Endothelial cell of umbilical vein (primary cell): ENCODE measurements at regions not wholly inside any gene's neighbourhood (a gene's known extent, or its start where the extent isn't known, plus 50 kb on each side); places are given as distances from the start of the nearest gene placed in this dataset.

Source experiments
- BruUV-seq: library from RNA; stranded (reverse); fragments of 400-500 nt; replicated peaks from 2 replicates; lab custom pipeline; 2021; lab: Mats Ljungman, UMichigan
- CTCF ChIA-PET: fragments of 300-600, 350-600 bp; sonication (Branson Sonifier 250); formaldehyde crosslinking; loops from one replicate; lab custom pipeline; 2021; ENCODE audit warnings: antibody characterized with exemption, inconsistent platforms; lab: Charles Lee
- POLR2A ChIA-PET: fragments of 300-600, 350-600 bp; sonication (Branson Sonifier 250); formaldehyde crosslinking; loops from one replicate; lab custom pipeline; 2021; ENCODE audit warnings: antibody characterized with exemption, inconsistent platforms; lab: Charles Lee
- DNase-seq: peaks from one replicate; pipeline ENCODE4 v3.0.0-alpha.2; 2011; ENCODE audit warnings: low read depth, low spot score
- FAIRE-seq: peaks from 2 replicates; lab custom pipeline; 2011; peaks lifted over from hg19 to GRCh38; lab: Jason Lieb, UNC
- H2AFZ ChIP-seq: 2 replicates; pipeline ENCODE4 v1.6.0; 2012; ENCODE audit warnings: low read depth, low read length, control low read depth, inconsistent platforms
- H3K27ac ChIP-seq: 2 replicates; pipeline ENCODE4 v1.5.1; 2011; ENCODE audit warnings: low read depth, mild to moderate bottlenecking, control low read depth, low read length, moderate library complexity; ENCODE audit not compliant: insufficient read depth
- H3K27me3 ChIP-seq, 2 experiments: 2 replicates each; pipeline versions ENCODE4 v1.6.0 to v1.6.1; 2011; ENCODE audit warnings: low read length in 2 of 2, mixed read lengths in 1 of 2; ENCODE audit not compliant: control insufficient read depth in 2 of 2, insufficient read depth in 2 of 2
- H3K36me3 ChIP-seq, 2 experiments: 2 replicates in 1 of 2; 3 replicates in 1 of 2; pipeline ENCODE4 v1.5.1; 2011; ENCODE audit warnings: low read length in 2 of 2, mild to moderate bottlenecking in 1 of 2, moderate library complexity in 1 of 2; ENCODE audit not compliant: control insufficient read depth in 2 of 2, insufficient read depth in 2 of 2; ENCODE audit errors: extremely low read depth in 1 of 2
- H3K4me1 ChIP-seq: 3 replicates; pipeline ENCODE4 v1.5.1; 2011; ENCODE audit warnings: mild to moderate bottlenecking, low read length; ENCODE audit not compliant: control insufficient read depth, insufficient read depth; ENCODE audit errors: extremely low read depth
- H3K4me2 ChIP-seq: 2 replicates; pipeline ENCODE4 v1.6.1; 2011; ENCODE audit warnings: low read length, control low read depth, mixed read lengths; ENCODE audit not compliant: insufficient read depth
- H3K4me3 ChIP-seq, 3 experiments: fragments of 200-600 bp in 1 of 3; sonication (generic), shearing (Covaris generic) in 1 of 3; replicated peaks in 1 of 3; 2 replicates each; pipeline ENCODE4 v1.5.1; 2011 to 2016; ENCODE audit warnings: control low read depth in 3 of 3, low read length in 3 of 3, mild to moderate bottlenecking in 2 of 3, inconsistent platforms in 1 of 3, low read depth in 1 of 3, moderate library complexity in 1 of 3; ENCODE audit not compliant: insufficient read depth in 1 of 3
- H3K79me2 ChIP-seq: 2 replicates; pipeline ENCODE4 v1.6.0; 2012; ENCODE audit warnings: low read length, inconsistent platforms; ENCODE audit not compliant: control insufficient read depth, insufficient read depth
- H3K9ac ChIP-seq: replicated peaks from 2 replicates; pipeline ENCODE3; 2011; ENCODE audit warnings: low read length, control low read depth; ENCODE audit not compliant: insufficient read depth; ENCODE audit errors: extremely low read depth
- H3K9me1 ChIP-seq: replicated peaks from 3 replicates; pipeline ENCODE4 v1.6.0; 2011; ENCODE audit warnings: mild to moderate bottlenecking, low read length; ENCODE audit not compliant: control insufficient read depth, insufficient read depth; ENCODE audit errors: extremely low read depth
- H3K9me3 ChIP-seq: replicated peaks from 2 replicates; pipeline ENCODE4 v1.5.1; 2012; ENCODE audit warnings: low read length, inconsistent platforms; ENCODE audit not compliant: control insufficient read depth, insufficient read depth
- H4K20me1 ChIP-seq: replicated peaks from 2 replicates; pipeline ENCODE3; 2011; ENCODE audit warnings: mild to moderate bottlenecking, low read length; ENCODE audit not compliant: control insufficient read depth, insufficient read depth; ENCODE audit errors: extremely low read depth
- EZH2 ChIP-seq: IDR thresholded peaks from 2 replicates; pipeline ENCODE4 v1.6.1; 2012; ENCODE audit warnings: borderline replicate concordance, low read depth, mild to moderate bottlenecking, moderate library complexity, low read length, inconsistent platforms; ENCODE audit not compliant: severe bottlenecking
- FOS ChIP-seq: IDR thresholded peaks from 2 replicates; pipeline ENCODE4 v1.6.1; 2011; ENCODE audit warnings: mild to moderate bottlenecking, low read length, moderate library complexity, borderline replicate concordance; ENCODE audit not compliant: insufficient read depth
- GATA2 ChIP-seq: IDR thresholded peaks from 2 replicates; pipeline ENCODE4 v1.7.0; 2011; ENCODE audit warnings: low read depth, mild to moderate bottlenecking, moderate library complexity, mixed read lengths, low read length; ENCODE audit not compliant: insufficient read length, insufficient read depth
- JUN ChIP-seq: IDR thresholded peaks from 2 replicates; pipeline ENCODE4 v1.6.1; 2011; ENCODE audit warnings: borderline replicate concordance, low read depth; ENCODE audit not compliant: insufficient read length, insufficient read depth
- MYC ChIP-seq: IDR thresholded peaks from one replicate; pipeline ENCODE4 v1.6.1; 2011; ENCODE audit warnings: mild to moderate bottlenecking, low read depth, low read length
- POLR2A ChIP-seq: IDR thresholded peaks from 2 replicates; pipeline ENCODE4 v1.6.1; 2012; ENCODE audit warnings: low read depth, mild to moderate bottlenecking, control low read depth, low read length
- POLR2AphosphoS5 ChIP-seq: IDR thresholded peaks from 2 replicates; pipeline ENCODE4 v1.6.1; 2012; ENCODE audit warnings: low read depth, mild to moderate bottlenecking, control low read depth, low read length, moderate library complexity; ENCODE audit not compliant: insufficient read depth
- dilution Hi-C: fragments of 300-500 bp; cut with MboI; formaldehyde crosslinking; loops from one replicate; pipeline ENCODE4 v1.15.0; 2019; ENCODE audit warnings: low sequenced_read_pairs; ENCODE audit not compliant: extremely low pct_ligation_motif_present
- intact Hi-C: fragments of 100-400 bp; cut with micrococcal nuclease; formaldehyde crosslinking; loops from one replicate; pipeline ENCODE4 v1.10.0; 2022
- TF ChIP-seq, protein P1 (sequence below): IDR thresholded peaks from 2 replicates; pipeline ENCODE4 v1.6.1; 2011; ENCODE audit not compliant: insufficient read depth, insufficient read length
- TF ChIP-seq, protein P2 (sequence below), 2 donors: IDR thresholded peaks; 1 replicate in 1 of 2; 2 replicates in 1 of 2; pipeline ENCODE4 v1.5.1; 2011; ENCODE audit warnings: low read length in 2 of 2, mild to moderate bottlenecking in 2 of 2, moderate library complexity in 2 of 2, control low read depth in 1 of 2, inconsistent platforms in 1 of 2, low read depth in 1 of 2; ENCODE audit not compliant: insufficient read depth in 1 of 2; ENCODE audit errors: extremely low read depth in 1 of 2

DNA sequence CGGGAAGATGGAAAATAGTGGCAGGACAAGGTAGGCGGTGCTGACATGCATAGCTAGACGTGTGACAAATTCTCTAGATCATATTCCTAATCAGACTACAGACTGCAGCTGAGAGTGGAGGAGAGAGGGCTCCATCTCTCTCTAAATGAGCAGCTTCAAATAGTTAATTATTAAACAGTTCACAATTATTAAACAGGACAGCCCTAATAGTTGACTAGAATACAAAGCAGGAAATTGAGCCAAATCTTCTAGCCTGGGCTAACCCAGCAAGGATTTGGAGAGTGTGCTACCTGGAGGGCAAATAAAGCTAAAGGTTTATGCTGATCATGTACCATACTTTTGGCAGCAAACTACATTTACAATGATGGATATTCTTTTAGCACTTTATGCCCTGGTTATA is 54.4 kb upstream of the CWC22 start:
- H3K9me1 ChIP-seq: no peaks in the 10 kb centered on the region
- no TSS peak for BruUV-seq
- TF ChIP-seq POLR2AphosphoS5 (no peak), EZH2 (no peak), GATA2 (no peak), POLR2A (no peak), FOS (no peak), MYC (no peak), JUN (no peak)
- TF ChIP-seq, protein P1, sequence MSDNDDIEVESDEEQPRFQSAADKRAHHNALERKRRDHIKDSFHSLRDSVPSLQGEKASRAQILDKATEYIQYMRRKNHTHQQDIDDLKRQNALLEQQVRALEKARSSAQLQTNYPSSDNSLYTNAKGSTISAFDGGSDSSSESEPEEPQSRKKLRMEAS: no peak
- TF ChIP-seq, protein P2, sequence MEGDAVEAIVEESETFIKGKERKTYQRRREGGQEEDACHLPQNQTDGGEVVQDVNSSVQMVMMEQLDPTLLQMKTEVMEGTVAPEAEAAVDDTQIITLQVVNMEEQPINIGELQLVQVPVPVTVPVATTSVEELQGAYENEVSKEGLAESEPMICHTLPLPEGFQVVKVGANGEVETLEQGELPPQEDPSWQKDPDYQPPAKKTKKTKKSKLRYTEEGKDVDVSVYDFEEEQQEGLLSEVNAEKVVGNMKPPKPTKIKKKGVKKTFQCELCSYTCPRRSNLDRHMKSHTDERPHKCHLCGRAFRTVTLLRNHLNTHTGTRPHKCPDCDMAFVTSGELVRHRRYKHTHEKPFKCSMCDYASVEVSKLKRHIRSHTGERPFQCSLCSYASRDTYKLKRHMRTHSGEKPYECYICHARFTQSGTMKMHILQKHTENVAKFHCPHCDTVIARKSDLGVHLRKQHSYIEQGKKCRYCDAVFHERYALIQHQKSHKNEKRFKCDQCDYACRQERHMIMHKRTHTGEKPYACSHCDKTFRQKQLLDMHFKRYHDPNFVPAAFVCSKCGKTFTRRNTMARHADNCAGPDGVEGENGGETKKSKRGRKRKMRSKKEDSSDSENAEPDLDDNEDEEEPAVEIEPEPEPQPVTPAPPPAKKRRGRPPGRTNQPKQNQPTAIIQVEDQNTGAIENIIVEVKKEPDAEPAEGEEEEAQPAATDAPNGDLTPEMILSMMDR (IDR thresholded peaks at IDR 0.05; ENCODE audit: extremely low read depth in 1 of 2, insufficient read depth in 1 of 2, low read depth in 1 of 2, low read length in 2 of 2): no peak
- FAIRE-seq: no peak
- H3K9me3 ChIP-seq: no peaks in the 10 kb centered on the region
- H3K79me2 ChIP-seq: no peaks in the 10 kb centered on the region
- no peak overlapping the region for H3K9ac ChIP-seq
- no peaks in the 10 kb centered on the region for H3K4me1 ChIP-seq
- H3K27me3 ChIP-seq: no peaks in the 10 kb centered on the region
- no peak overlapping the region for H3K4me2 ChIP-seq
- dilution Hi-C loops (no loop called here), intact Hi-C loops (no loop called here)
- POLR2A ChIA-PET: no interaction called here
- H3K36me3 ChIP-seq: no peaks in the 10 kb centered on the region
- CTCF ChIA-PET: interaction anchor here (0.7 kb wide), 1 partner anchor 62 kb away, joined by 3 read pairs; no protein-coding TSS in a partner anchor
- no peak for DNase-seq
- no peak overlapping the region for H3K27ac ChIP-seq
- H4K20me1 ChIP-seq: no peaks in the 10 kb centered on the region
- H2AFZ ChIP-seq: no peak overlapping the region
- no peak overlapping the region for H3K4me3 ChIP-seq
